ENCODE measurements at regions not wholly inside any gene's neighbourhood (a gene's known extent, or its start where the extent isn't known, plus 50 kb on each side); places are given as distances from the start of the nearest gene placed in this dataset.

- Mint-ChIP-seq H3K4me3 (no peak overlapping the region), H3K27me3 (ENCODE audit: low read depth in 3 of 3) (peaks cover 4 to 18% (median 5%) of the 10 kb centered on the region in 3 donors), H3K9me3 (peaks cover 1 to 14% (median 10%) of the 10 kb centered on the region in 7 donors), H3K27ac (peak overlapping the region in 1 of 7 donors; percentile 5), H3K4me1 (no peaks in the 10 kb centered on the region), H3K36me3 (no peaks in the 10 kb centered on the region)
- no peaks in the 10 kb centered on the region for H3K79me2 ChIP-seq (ENCODE audit: insufficient read depth, low read length)
- no peak overlapping the region for H3K4me2 ChIP-seq (replicated peaks; ENCODE audit: extremely low read depth, low read length, poor library complexity, severe bottlenecking)
- H3K36me3 ChIP-seq (replicated peaks in 1 of 2; ENCODE audit: control insufficient read depth in 1 of 2, insufficient read depth in 2 of 2, low read length in 2 of 2): no peaks in the 10 kb centered on the region
- H3K9ac ChIP-seq (ENCODE audit: insufficient read depth, low read length, poor library complexity, severe bottlenecking): no peak overlapping the region
- WGBS (ENCODE audit: insufficient coverage): no CpG with 5 or more reads among the region's 3 CpGs
- H3K27me3 ChIP-seq (ENCODE audit: control insufficient read depth in 2 of 2, insufficient read depth in 2 of 2, low read length in 2 of 2): no peaks in the 10 kb centered on the region
- intact Hi-C loops (cut with micrococcal nuclease): no loop called here
- TF ChIP-seq CTCF (IDR thresholded peaks at IDR 0.05): no peak
- H3K27ac ChIP-seq (ENCODE audit: low read depth in 1 of 2, low read length in 2 of 2): no peak overlapping the region
- no peaks in the 10 kb centered on the region for H4K20me1 ChIP-seq (ENCODE audit: insufficient read depth, low read length)
- no peak overlapping the region for H2AFZ ChIP-seq (ENCODE audit: insufficient read depth, low read depth, low read length, poor library complexity, severe bottlenecking)
- no peak overlapping the region for H3K4me3 ChIP-seq (replicated peaks in 1 of 3; ENCODE audit: low read depth in 2 of 3, low read length in 3 of 3)
- no peaks in the 10 kb centered on the region for H3K4me1 ChIP-seq (ENCODE audit: control insufficient read depth in 1 of 2, insufficient read depth in 2 of 2, low read length in 2 of 2)
- DNase-seq: no peak
- H3K9me3 ChIP-seq (replicated peaks in 1 of 2; ENCODE audit: control insufficient read depth in 1 of 2, insufficient read depth in 1 of 2, low read length in 2 of 2): peaks cover 6 to 9% of the 10 kb centered on the region in 2 donors
Observed at GRCh38 chr9:95731876-95732275, 143.6 kb upstream of the ERCC6L2 start.

- Histone ChIP-seq H3K9ac (ENCODE audit: insufficient read depth, low read length, poor library complexity, severe bottlenecking) (no peak overlapping the region), H3K4me3 (replicated peaks in 1 of 3; ENCODE audit: low read depth in 2 of 3, low read length in 3 of 3) (no peak overlapping the region), H3K27ac (ENCODE audit: low read depth in 1 of 2, low read length in 2 of 2) (no peak overlapping the region), H3K27me3 (ENCODE audit: control insufficient read depth in 2 of 2, insufficient read depth in 2 of 2, low read length in 2 of 2) (no peaks in the 10 kb centered on the region), H3K4me1 (ENCODE audit: control insufficient read depth in 1 of 2, insufficient read depth in 2 of 2, low read length in 2 of 2) (no peaks in the 10 kb centered on the region), H2AFZ (ENCODE audit: insufficient read depth, low read depth, low read length, poor library complexity, severe bottlenecking) (no peak overlapping the region), H3K4me2 (replicated peaks; ENCODE audit: extremely low read depth, low read length, poor library complexity, severe bottlenecking) (no peak overlapping the region), H3K9me3 (replicated peaks in 1 of 2; ENCODE audit: control insufficient read depth in 1 of 2, insufficient read depth in 1 of 2, low read length in 2 of 2) (peaks cover 6 to 9% of the 10 kb centered on the region in 2 donors), H4K20me1 (ENCODE audit: insufficient read depth, low read length) (no peaks in the 10 kb centered on the region), H3K36me3 (replicated peaks in 1 of 2; ENCODE audit: control insufficient read depth in 1 of 2, insufficient read depth in 2 of 2, low read length in 2 of 2) (no peaks in the 10 kb centered on the region), H3K79me2 (ENCODE audit: insufficient read depth, low read length) (no peaks in the 10 kb centered on the region)
- Mint-ChIP-seq H3K36me3 (no peaks in the 10 kb centered on the region), H3K4me1 (no peaks in the 10 kb centered on the region), H3K9me3 (peaks cover 1 to 14% (median 10%) of the 10 kb centered on the region in 7 donors), H3K27ac (no peak overlapping the region), H3K4me3 (no peak overlapping the region), H3K27me3 (ENCODE audit: low read depth in 3 of 3) (peaks cover 5 to 16% (median 6%) of the 10 kb centered on the region in 3 donors)
- DNase-seq: no peak
- TF ChIP-seq CTCF (IDR thresholded peaks at IDR 0.05): no peak
- 92% methylated on average over 2 of the region's 5 CpGs for WGBS (ENCODE audit: insufficient coverage)
- intact Hi-C loops (cut with micrococcal nuclease): loop anchor here (5.0 kb wide), 1 partner anchor 487 kb away; no protein-coding TSS in a partner anchor
Observed at GRCh38 chr9:95729669-95730368, 145.7 kb upstream of the ERCC6L2 start.
